ENCODE measurements at regions not wholly inside any gene's neighbourhood (a gene's known extent, or its start where the extent isn't known, plus 50 kb on each side); places are given as distances from the start of the nearest gene placed in this dataset.

GRCh38 chr2:239768907-239769553 is 256.1 kb downstream of the NDUFA10 start:
- no peak for TF ChIP-seq CTCF (IDR thresholded peaks at IDR 0.05; ENCODE audit: unreplicated experiment)
- DNase-seq (ENCODE audit: low spot score): no peak

GRCh38 chr2:239768031-239768790 is 256.9 kb downstream of the NDUFA10 start:
- no peak for TF ChIP-seq CTCF (IDR thresholded peaks at IDR 0.05; ENCODE audit: unreplicated experiment)
- Mint-ChIP-seq H3K27me3 (ENCODE audit: unreplicated experiment) (peaks cover under 1% of the 10 kb centered on the region), H3K4me1 (ENCODE audit: unreplicated experiment) (no peaks in the 10 kb centered on the region), H3K9me3 (ENCODE audit: unreplicated experiment) (no peaks in the 10 kb centered on the region), H3K36me3 (ENCODE audit: low read depth, unreplicated experiment) (no peaks in the 10 kb centered on the region), H3K27ac (ENCODE audit: unreplicated experiment) (no peak overlapping the region), H3K4me3 (ENCODE audit: unreplicated experiment) (no peak overlapping the region)
- no peak for DNase-seq (ENCODE audit: low spot score)

More at GRCh38 chr2:239768907-239769553, 256.1 kb downstream of the NDUFA10 start:
- no peaks in the 10 kb centered on the region for H3K27me3 Mint-ChIP-seq (ENCODE audit: unreplicated experiment)
- no peak overlapping the region for H3K27ac Mint-ChIP-seq (ENCODE audit: unreplicated experiment)
- no peak overlapping the region for H3K4me3 Mint-ChIP-seq (ENCODE audit: unreplicated experiment)
- no peaks in the 10 kb centered on the region for H3K4me1 Mint-ChIP-seq (ENCODE audit: unreplicated experiment)
- no peaks in the 10 kb centered on the region for H3K9me3 Mint-ChIP-seq (ENCODE audit: unreplicated experiment)
- H3K36me3 Mint-ChIP-seq (ENCODE audit: low read depth, unreplicated experiment): no peaks in the 10 kb centered on the region

- DNase-seq (ENCODE audit: low spot score): no peak
- H3K9me3 Mint-ChIP-seq (ENCODE audit: unreplicated experiment): no peaks in the 10 kb centered on the region
- no peak overlapping the region for H3K27ac Mint-ChIP-seq (ENCODE audit: unreplicated experiment)
- no peak for TF ChIP-seq CTCF (IDR thresholded peaks at IDR 0.05; ENCODE audit: unreplicated experiment)
- H3K4me1 Mint-ChIP-seq (ENCODE audit: unreplicated experiment): no peaks in the 10 kb centered on the region
- H3K27me3 Mint-ChIP-seq (ENCODE audit: unreplicated experiment): peaks cover 1% of the 10 kb centered on the region
- no peak overlapping the region for H3K4me3 Mint-ChIP-seq (ENCODE audit: unreplicated experiment)
- H3K36me3 Mint-ChIP-seq (ENCODE audit: low read depth, unreplicated experiment): no peaks in the 10 kb centered on the region
These were observed 257.9 kb downstream of the NDUFA10 start for GRCh38 chr2:239767021-239767905.

- DNase-seq (ENCODE audit: low spot score): no peak
- Mint-ChIP-seq H3K27ac (ENCODE audit: unreplicated experiment) (no peak overlapping the region), H3K4me1 (ENCODE audit: unreplicated experiment) (no peaks in the 10 kb centered on the region), H3K4me3 (ENCODE audit: unreplicated experiment) (no peak overlapping the region), H3K36me3 (ENCODE audit: low read depth, unreplicated experiment) (no peaks in the 10 kb centered on the region), H3K9me3 (ENCODE audit: unreplicated experiment) (no peaks in the 10 kb centered on the region), H3K27me3 (ENCODE audit: unreplicated experiment) (peaks cover 4% of the 10 kb centered on the region)
- TF ChIP-seq CTCF (IDR thresholded peaks at IDR 0.05; ENCODE audit: unreplicated experiment): no peak
These were observed 259.2 kb downstream of the NDUFA10 start for GRCh38 chr2:239765911-239766310.

Data from endothelial cell (in vitro differentiated cells).